Fibroblast of lung (primary cell): ENCODE measurements at regions not wholly inside any gene's neighbourhood (a gene's known extent, or its start where the extent isn't known, plus 50 kb on each side); places are given as distances from the start of the nearest gene placed in this dataset.

Source experiments
- DNase-seq, 2 donors: peaks; one replicate each; pipeline versions ENCODE4 v3.0.0 to v3.0.0-alpha.2; 2010; ENCODE audit warnings: low read depth in 2 of 2
- H2AFZ ChIP-seq: 2 replicates; pipeline ENCODE4 v1.5.1; 2012; ENCODE audit warnings: low read length, control low read depth, inconsistent platforms
- H3K27ac ChIP-seq: 2 replicates; pipeline ENCODE4 v1.5.1; 2011; ENCODE audit warnings: low read length, control low read depth; ENCODE audit not compliant: insufficient read depth
- H3K27me3 ChIP-seq: 2 replicates; pipeline ENCODE4 v1.5.1; 2011; ENCODE audit warnings: mild to moderate bottlenecking, low read length; ENCODE audit not compliant: control insufficient read depth, insufficient read depth
- H3K36me3 ChIP-seq: 2 replicates; pipeline ENCODE4 v1.5.1; 2011; ENCODE audit warnings: low read length; ENCODE audit not compliant: control insufficient read depth, insufficient read depth
- H3K4me1 ChIP-seq: 2 replicates; pipeline ENCODE4 v1.5.1; 2011; ENCODE audit warnings: low read length; ENCODE audit not compliant: control insufficient read depth, insufficient read depth; ENCODE audit errors: extremely low read depth
- H3K4me2 ChIP-seq: 2 replicates; pipeline ENCODE4 v1.5.1; 2011; ENCODE audit warnings: low read length, control low read depth; ENCODE audit not compliant: insufficient read depth; ENCODE audit errors: extremely low read depth
- H3K4me3 ChIP-seq, 4 experiments: fragments of 200-600 bp in 1 of 4; sonication (generic) in 1 of 4; replicated peaks in 1 of 4; 2 replicates each; pipeline ENCODE4 v1.5.1; 2011 to 2016; ENCODE audit warnings: low read length in 4 of 4, low read depth in 3 of 4, mild to moderate bottlenecking in 3 of 4, control low read depth in 2 of 4, inconsistent platforms in 1 of 4, mixed read lengths in 1 of 4; ENCODE audit not compliant: insufficient read depth in 1 of 4; ENCODE audit errors: control extremely low read depth in 1 of 4
- H3K79me2 ChIP-seq: 2 replicates; pipeline ENCODE4 v1.5.1; 2012; ENCODE audit warnings: mild to moderate bottlenecking, low read length, inconsistent platforms; ENCODE audit not compliant: control insufficient read depth, insufficient read depth
- H3K9ac ChIP-seq: 2 replicates; pipeline ENCODE4 v1.5.1; 2011; ENCODE audit warnings: mild to moderate bottlenecking, low read length, control low read depth; ENCODE audit not compliant: insufficient read depth
- H3K9me3 ChIP-seq: 2 replicates; pipeline ENCODE4 v1.5.1; 2012; ENCODE audit warnings: low read depth, low read length; ENCODE audit not compliant: control insufficient read depth, insufficient read depth
- H4K20me1 ChIP-seq: 2 replicates; pipeline ENCODE4 v1.5.1; 2011; ENCODE audit warnings: low read length; ENCODE audit not compliant: control insufficient read depth, insufficient read depth; ENCODE audit errors: extremely low read depth
- CTCF ChIP-seq, 2 donors: IDR thresholded peaks in 1 of 2; conservative IDR thresholded peaks in 1 of 2; 1 replicate in 1 of 2; 2 replicates in 1 of 2; pipeline ENCODE4 v1.5.1; 2011 to 2012; ENCODE audit warnings: low read length in 2 of 2, control low read depth in 1 of 2, inconsistent platforms in 1 of 2, low read depth in 1 of 2, mild to moderate bottlenecking in 1 of 2
- EZH2 ChIP-seq: IDR thresholded peaks from 2 replicates; pipeline ENCODE4 v1.5.1; 2012; ENCODE audit warnings: low read length, control low read depth, mild to moderate bottlenecking; ENCODE audit errors: missing control alignments

- Histone ChIP-seq H3K4me2 (no peak overlapping the region), H4K20me1 (no peaks in the 10 kb centered on the region), H3K9me3 (no peaks in the 10 kb centered on the region), H3K36me3 (no peaks in the 10 kb centered on the region), H3K27me3 (no peaks in the 10 kb centered on the region), H3K4me3 (no peak overlapping the region), H3K4me1 (no peaks in the 10 kb centered on the region), H3K27ac (no peak overlapping the region), H3K9ac (no peak overlapping the region), H2AFZ (no peak overlapping the region), H3K79me2 (no peaks in the 10 kb centered on the region)
- no peak for DNase-seq
- no peak for TF ChIP-seq EZH2
- TF ChIP-seq CTCF (conservative IDR thresholded peaks at IDR 0.05 in 1 of 2, IDR thresholded peaks at IDR 0.05 in 1 of 2; ENCODE audit: low read depth in 1 of 2, low read length in 2 of 2): no peak
Observed at GRCh38 chr2:58405341-58405740, 164.2 kb upstream of the FANCL start.

GRCh38 chr2:58401936-58402335, 160.8 kb upstream of the FANCL start:
- no peak for DNase-seq
- no peak overlapping the region for H3K27ac ChIP-seq
- no peak overlapping the region for H2AFZ ChIP-seq
- no peak overlapping the region for H3K9ac ChIP-seq
- no peaks in the 10 kb centered on the region for H3K79me2 ChIP-seq
- no peaks in the 10 kb centered on the region for H4K20me1 ChIP-seq
- no peak overlapping the region for H3K4me3 ChIP-seq
- no peaks in the 10 kb centered on the region for H3K4me1 ChIP-seq
- no peaks in the 10 kb centered on the region for H3K27me3 ChIP-seq
- H3K9me3 ChIP-seq: no peaks in the 10 kb centered on the region
- no peaks in the 10 kb centered on the region for H3K36me3 ChIP-seq
- TF ChIP-seq EZH2: no peak
- TF ChIP-seq CTCF (conservative IDR thresholded peaks at IDR 0.05 in 1 of 2, IDR thresholded peaks at IDR 0.05 in 1 of 2; ENCODE audit: low read depth in 1 of 2, low read length in 2 of 2): no peak
- H3K4me2 ChIP-seq: no peak overlapping the region

- Histone ChIP-seq H3K4me1 (no peaks in the 10 kb centered on the region), H3K79me2 (no peaks in the 10 kb centered on the region), H3K9ac (no peak overlapping the region), H3K4me3 (no peak overlapping the region), H3K4me2 (no peak overlapping the region), H3K27me3 (no peaks in the 10 kb centered on the region), H3K9me3 (no peaks in the 10 kb centered on the region), H3K27ac (no peak overlapping the region), H2AFZ (no peak overlapping the region), H3K36me3 (no peaks in the 10 kb centered on the region), H4K20me1 (no peaks in the 10 kb centered on the region)
- DNase-seq: no peak
- TF ChIP-seq CTCF (conservative IDR thresholded peaks at IDR 0.05 in 1 of 2, IDR thresholded peaks at IDR 0.05 in 1 of 2; ENCODE audit: low read depth in 1 of 2, low read length in 2 of 2): no peak
- no peak for TF ChIP-seq EZH2
Observed at GRCh38 chr2:58398406-58398805, 157.3 kb upstream of the FANCL start.
